ENCODE measurements at regions not wholly inside any gene's neighbourhood (a gene's known extent, or its start where the extent isn't known, plus 50 kb on each side); places are given as distances from the start of the nearest gene placed in this dataset.

GRCh38 chr3:176795891-176796290, 401.4 kb downstream of the TBL1XR1 start:
- DNase-seq (ENCODE audit: low read depth, low spot score) = no peak

- DNase-seq (ENCODE audit: low read depth, low spot score) = no peak
These were observed 402.9 kb downstream of the TBL1XR1 start for GRCh38 chr3:176794406-176794805.

GRCh38 chr3:176789947-176790346, 407.3 kb downstream of the TBL1XR1 start:
- DNase-seq (ENCODE audit: low read depth, low spot score) = no peak

GRCh38 chr3:176789281-176789705, 408.0 kb downstream of the TBL1XR1 start:
- no peak for DNase-seq (ENCODE audit: low read depth, low spot score)

- no peak for DNase-seq (ENCODE audit: low read depth, low spot score)
These were observed 409.8 kb downstream of the TBL1XR1 start for GRCh38 chr3:176787506-176787905.

GRCh38 chr3:176785171-176785570, 412.1 kb downstream of the TBL1XR1 start:
- DNase-seq (ENCODE audit: low read depth, low spot score) = no peak

- no peak for DNase-seq (ENCODE audit: low read depth, low spot score)
These were observed 416.5 kb downstream of the TBL1XR1 start for GRCh38 chr3:176780766-176781165.

- DNase-seq (ENCODE audit: low read depth, low spot score) = no peak
These were observed 420.6 kb downstream of the TBL1XR1 start for GRCh38 chr3:176776622-176777175.

GRCh38 chr3:176769547-176770190, 427.6 kb downstream of the TBL1XR1 start:
- no peak for DNase-seq (ENCODE audit: low read depth, low spot score)

GRCh38 chr3:176767385-176767784, 429.9 kb downstream of the TBL1XR1 start:
- DNase-seq (ENCODE audit: low read depth, low spot score) = no peak

GRCh38 chr3:176766862-176767261, 430.4 kb downstream of the TBL1XR1 start:
- DNase-seq (ENCODE audit: low read depth, low spot score) = no peak

- DNase-seq (ENCODE audit: low read depth, low spot score) = no peak
These were observed 431.8 kb downstream of the TBL1XR1 start for GRCh38 chr3:176765382-176765900.

GRCh38 chr3:176759815-176760506, 437.3 kb downstream of the TBL1XR1 start:
- no peak for DNase-seq (ENCODE audit: low read depth, low spot score)

- no peak for DNase-seq (ENCODE audit: low read depth, low spot score)
These were observed 439.9 kb downstream of the TBL1XR1 start for GRCh38 chr3:176757429-176757828.

- no peak for DNase-seq (ENCODE audit: low read depth, low spot score)
These were observed 441.3 kb downstream of the TBL1XR1 start for GRCh38 chr3:176755977-176756376.

- no peak for DNase-seq (ENCODE audit: low read depth, low spot score)
These were observed 441.7 kb downstream of the TBL1XR1 start for GRCh38 chr3:176755552-176755951.

- DNase-seq (ENCODE audit: low read depth, low spot score) = no peak
These were observed 455.6 kb downstream of the TBL1XR1 start for GRCh38 chr3:176741664-176742047.

GRCh38 chr3:176740906-176741663, 456.2 kb downstream of the TBL1XR1 start:
- DNase-seq (ENCODE audit: low read depth, low spot score) = no peak

- no peak for DNase-seq (ENCODE audit: low read depth, low spot score)
These were observed 458.1 kb downstream of the TBL1XR1 start for GRCh38 chr3:176739159-176739558.

GRCh38 chr3:176737480-176738110, 459.7 kb downstream of the TBL1XR1 start:
- no peak for DNase-seq (ENCODE audit: low read depth, low spot score)

GRCh38 chr3:176734146-176734545, 463.1 kb downstream of the TBL1XR1 start:
- DNase-seq (ENCODE audit: low read depth, low spot score) = no peak

- DNase-seq (ENCODE audit: low read depth, low spot score) = no peak
These were observed 472.9 kb downstream of the TBL1XR1 start for GRCh38 chr3:176724394-176724759.
